ENCODE measurements at regions not wholly inside any gene's neighbourhood (a gene's known extent, or its start where the extent isn't known, plus 50 kb on each side); places are given as distances from the start of the nearest gene placed in this dataset.

GRCh38 chr1:112263042-112263441 is 133.0 kb upstream of the CTTNBP2NL start:
- TF ChIP-seq, protein P1, sequence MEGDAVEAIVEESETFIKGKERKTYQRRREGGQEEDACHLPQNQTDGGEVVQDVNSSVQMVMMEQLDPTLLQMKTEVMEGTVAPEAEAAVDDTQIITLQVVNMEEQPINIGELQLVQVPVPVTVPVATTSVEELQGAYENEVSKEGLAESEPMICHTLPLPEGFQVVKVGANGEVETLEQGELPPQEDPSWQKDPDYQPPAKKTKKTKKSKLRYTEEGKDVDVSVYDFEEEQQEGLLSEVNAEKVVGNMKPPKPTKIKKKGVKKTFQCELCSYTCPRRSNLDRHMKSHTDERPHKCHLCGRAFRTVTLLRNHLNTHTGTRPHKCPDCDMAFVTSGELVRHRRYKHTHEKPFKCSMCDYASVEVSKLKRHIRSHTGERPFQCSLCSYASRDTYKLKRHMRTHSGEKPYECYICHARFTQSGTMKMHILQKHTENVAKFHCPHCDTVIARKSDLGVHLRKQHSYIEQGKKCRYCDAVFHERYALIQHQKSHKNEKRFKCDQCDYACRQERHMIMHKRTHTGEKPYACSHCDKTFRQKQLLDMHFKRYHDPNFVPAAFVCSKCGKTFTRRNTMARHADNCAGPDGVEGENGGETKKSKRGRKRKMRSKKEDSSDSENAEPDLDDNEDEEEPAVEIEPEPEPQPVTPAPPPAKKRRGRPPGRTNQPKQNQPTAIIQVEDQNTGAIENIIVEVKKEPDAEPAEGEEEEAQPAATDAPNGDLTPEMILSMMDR (IDR thresholded peaks at IDR 0.05) = no peak
- no peak for TF ChIP-seq EZH2 (IDR thresholded peaks at IDR 0.05; ENCODE audit: borderline replicate concordance, insufficient read depth, low read depth, low read length, poor library complexity, severe bottlenecking)
